Fibroblast of villous mesenchyme (primary cell): ENCODE measurements at regions not wholly inside any gene's neighbourhood (a gene's known extent, or its start where the extent isn't known, plus 50 kb on each side); places are given as distances from the start of the nearest gene placed in this dataset.
A peak's percentile ranks its signal among the peaks of the same experiment; 100 is the strongest.

Experiments
- DNase-seq: peaks from one replicate; pipeline ENCODE4 v3.0.0-alpha.2; 2010; ENCODE audit warnings: low read depth
- H3K4me3 ChIP-seq: 2 replicates; pipeline ENCODE4 v1.5.1; 2011; ENCODE audit warnings: low read depth, mild to moderate bottlenecking, low read length
- CTCF ChIP-seq: IDR thresholded peaks from 2 replicates; pipeline ENCODE4 v1.5.1; 2012; ENCODE audit warnings: low read depth, mild to moderate bottlenecking, low read length; ENCODE audit not compliant: insufficient read depth

GRCh38 chr22:48091656-48092223, 1329.3 kb downstream of the TBC1D22A start:
- DNase-seq: no peak
- no peak overlapping the region for H3K4me3 ChIP-seq
- TF ChIP-seq CTCF: no peak

- DNase-seq: no peak
- TF ChIP-seq CTCF: no peak
- no peak overlapping the region for H3K4me3 ChIP-seq
Observed at GRCh38 chr22:48091060-48091650, 1328.7 kb downstream of the TBC1D22A start.

GRCh38 chr22:48090332-48090672, 1327.9 kb downstream of the TBC1D22A start:
- no peak overlapping the region for H3K4me3 ChIP-seq
- no peak for TF ChIP-seq CTCF
- no peak for DNase-seq

- H3K4me3 ChIP-seq: no peak overlapping the region
- no peak for TF ChIP-seq CTCF
- peak; percentile 6 for DNase-seq
Observed at GRCh38 chr22:48089601-48090331, 1327.3 kb downstream of the TBC1D22A start.

GRCh38 chr22:48088926-48089536, 1326.6 kb downstream of the TBC1D22A start:
- TF ChIP-seq CTCF: no peak
- no peak for DNase-seq
- no peak overlapping the region for H3K4me3 ChIP-seq

- H3K4me3 ChIP-seq: no peak overlapping the region
- TF ChIP-seq CTCF: no peak
- peak; percentile 1 for DNase-seq
Observed at GRCh38 chr22:48088251-48088650, 1325.8 kb downstream of the TBC1D22A start.
